ENCODE measurements at regions not wholly inside any gene's neighbourhood (a gene's known extent, or its start where the extent isn't known, plus 50 kb on each side); places are given as distances from the start of the nearest gene placed in this dataset.
"Not testable (repeated sequence)": the region's sequence is repeated elsewhere in the genome, so short reads cannot be mapped to it uniquely, and the experiment has no call there.

DNA sequence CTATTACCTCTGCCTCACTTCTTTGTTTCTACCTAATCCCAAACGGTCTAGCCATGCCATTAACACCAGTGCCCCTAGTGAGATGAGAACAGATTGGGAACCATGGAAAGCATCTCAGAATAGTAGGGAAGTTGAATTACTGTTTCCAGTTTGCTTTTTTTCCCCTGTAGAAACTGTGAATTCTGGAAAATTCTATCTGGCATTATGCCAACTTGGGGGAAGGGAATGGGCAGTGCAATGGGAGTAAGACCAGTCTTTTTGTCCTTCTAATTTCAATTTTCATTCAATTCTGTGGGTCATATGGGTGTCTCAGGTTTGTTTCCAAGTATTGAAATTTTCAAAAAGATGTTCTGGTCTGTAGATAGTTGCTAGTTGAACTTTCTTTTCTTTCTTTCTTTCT is 1666.1 kb downstream of the SLITRK1 start:
- DNase-seq (ENCODE audit: low read depth, low spot score) = no peak

DNA sequence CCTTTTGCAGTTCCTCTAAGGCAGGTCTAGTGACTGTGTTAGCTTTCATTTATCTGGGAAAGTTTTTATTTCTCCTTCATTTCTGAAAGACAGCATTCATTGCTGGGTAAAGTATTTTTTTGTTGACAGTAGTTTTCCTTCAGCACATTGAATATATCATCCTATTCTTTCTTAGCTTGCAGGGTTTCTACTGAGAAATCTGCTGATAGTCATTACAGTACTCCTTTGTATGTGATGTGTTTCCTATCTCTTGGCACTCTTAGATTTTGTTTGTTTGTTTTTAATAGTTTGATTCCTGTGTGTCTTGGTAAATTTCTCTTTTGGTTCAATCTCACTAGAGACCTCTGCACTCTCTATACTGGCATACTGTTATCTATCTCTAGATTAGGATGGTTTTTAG is 1667.9 kb downstream of the SLITRK1 start:
- no peak for DNase-seq (ENCODE audit: low read depth, low spot score)

DNA sequence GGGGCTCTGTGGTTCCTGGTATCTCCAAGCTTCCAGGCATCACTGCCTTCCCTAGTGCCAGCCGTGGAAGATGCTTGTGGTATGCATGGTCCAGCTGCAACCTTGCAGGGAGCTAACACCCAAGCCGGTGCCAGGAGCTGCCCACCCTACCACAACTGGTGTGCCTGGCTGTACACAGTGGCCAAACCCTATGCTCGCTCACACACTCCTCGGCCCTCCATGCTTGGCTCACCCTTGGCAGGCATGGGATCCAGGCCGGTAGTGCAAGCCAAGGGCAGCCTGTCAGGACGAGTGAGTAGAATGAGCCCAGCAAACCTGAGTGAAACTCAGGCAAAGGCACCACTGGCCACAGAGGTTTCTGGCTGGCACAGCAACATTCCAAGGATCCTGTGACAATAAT is 1676.0 kb downstream of the SLITRK1 start:
- DNase-seq (ENCODE audit: low read depth, low spot score) = no peak

DNA sequence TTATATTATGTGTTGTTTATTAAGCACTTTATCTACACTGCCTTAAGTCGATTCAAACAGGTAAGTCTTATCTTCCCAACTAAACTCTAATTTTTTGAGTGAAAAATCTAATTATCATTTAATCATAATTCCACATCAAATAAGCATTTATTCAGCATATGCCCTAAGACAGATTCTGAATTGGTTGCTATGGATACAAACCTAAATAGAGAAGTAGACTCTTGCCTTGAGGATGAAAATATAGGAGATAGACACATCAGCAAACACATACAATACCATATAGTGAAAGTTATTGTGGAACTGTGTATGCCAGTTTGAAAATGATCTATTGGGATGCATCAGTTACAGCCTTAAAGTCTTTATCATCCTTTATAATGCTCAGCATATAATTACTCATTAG is 1679.9 kb downstream of the SLITRK1 start:
- DNase-seq (ENCODE audit: low read depth, low spot score) = no peak

DNA sequence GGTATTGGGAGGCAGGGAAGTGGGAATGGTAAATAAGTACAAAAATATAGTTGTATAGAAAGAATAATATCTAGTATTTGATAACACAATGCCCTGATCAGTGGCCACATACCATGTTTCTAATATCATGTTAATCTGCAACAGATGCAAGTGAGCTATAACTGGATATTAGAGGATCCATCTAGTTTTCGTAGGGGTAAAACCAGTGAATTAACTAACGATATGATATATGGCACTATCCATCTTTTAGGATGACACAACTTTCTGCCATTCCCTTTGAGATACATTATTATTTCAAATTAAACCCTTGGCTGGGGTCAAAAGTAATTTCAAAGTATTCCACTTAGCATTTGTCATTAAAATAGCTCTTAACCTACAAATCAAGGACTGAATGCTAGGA is 1686.2 kb downstream of the SLITRK1 start:
- no peak for DNase-seq (ENCODE audit: low read depth, low spot score)

DNA sequence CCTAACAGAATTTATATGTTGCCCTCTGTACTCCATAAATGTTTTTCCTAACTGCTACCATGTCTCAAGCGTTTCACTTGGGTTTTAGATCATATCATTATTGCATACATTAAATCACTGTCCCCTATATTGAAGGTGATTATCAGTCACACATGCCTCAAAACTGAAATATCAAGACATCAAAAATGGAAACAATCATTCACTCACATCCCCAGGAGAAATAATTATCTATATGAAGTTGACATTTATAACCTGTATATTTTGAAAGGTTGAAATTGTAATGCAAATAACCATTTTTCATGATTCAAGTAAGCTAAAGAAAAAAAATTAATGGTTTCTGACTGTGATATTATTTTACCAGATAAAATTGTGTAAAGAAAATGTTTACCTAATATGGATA is 1695.0 kb downstream of the SLITRK1 start:
- no peak for DNase-seq (ENCODE audit: low read depth, low spot score)

DNA sequence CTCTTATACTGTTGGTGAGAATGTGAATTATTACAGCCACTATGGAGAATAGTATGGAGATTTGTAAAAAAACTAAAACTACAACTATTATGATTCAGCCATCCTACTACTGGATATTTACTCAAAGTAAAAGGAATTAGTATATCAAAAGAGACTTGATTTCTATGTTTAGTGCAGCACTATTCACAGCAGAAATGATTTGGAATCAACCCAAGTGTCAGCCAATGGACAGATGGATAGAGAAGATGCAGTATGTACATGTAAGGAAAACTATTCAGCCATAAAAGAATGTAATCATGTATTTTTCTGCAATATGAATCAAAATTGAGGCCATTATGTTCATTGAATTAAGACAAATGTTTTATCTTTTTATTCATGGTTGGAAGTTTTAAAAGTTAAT is 1705.5 kb downstream of the SLITRK1 start:
- DNase-seq (ENCODE audit: low read depth, low spot score) = no peak

DNA sequence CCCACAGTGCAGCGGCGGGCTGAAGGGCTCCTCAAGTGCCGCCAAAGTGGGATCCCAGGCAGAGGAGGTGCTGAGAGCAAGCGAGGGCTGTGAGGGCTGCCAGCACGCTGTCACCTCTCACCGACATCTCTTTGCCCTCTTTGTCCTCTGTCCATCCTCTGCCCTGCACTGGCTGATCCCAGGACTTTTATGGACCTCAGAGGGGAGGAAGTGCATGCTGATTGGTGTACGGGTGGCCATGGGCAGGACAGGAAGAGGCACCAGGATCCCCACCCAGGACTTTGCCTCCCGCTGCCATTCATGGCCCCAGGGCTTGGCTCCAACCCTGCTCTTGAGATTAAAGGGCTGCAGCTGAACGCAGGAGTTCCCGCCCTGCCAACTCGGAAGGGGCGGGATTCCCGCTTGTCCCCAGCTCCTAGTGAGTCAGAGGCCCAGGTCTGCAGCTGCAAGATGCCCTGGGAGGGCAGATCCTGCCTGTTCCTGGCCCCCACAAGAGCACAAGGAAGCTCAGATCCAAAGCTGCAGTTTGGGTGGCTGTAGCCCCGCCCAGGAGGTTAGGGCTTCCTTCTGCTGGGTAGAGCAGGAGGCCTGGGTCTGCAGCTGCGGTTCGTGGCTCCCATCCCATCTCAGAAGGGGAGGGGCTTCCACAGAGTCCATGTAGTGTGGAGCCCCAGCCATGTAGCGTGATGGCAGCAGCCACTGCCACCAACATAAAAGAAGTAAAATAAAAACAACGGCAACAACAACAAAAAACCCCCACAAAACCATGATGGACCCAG is 1716.7 kb downstream of the SLITRK1 start:
- no peak for DNase-seq (ENCODE audit: low read depth, low spot score)

DNA sequence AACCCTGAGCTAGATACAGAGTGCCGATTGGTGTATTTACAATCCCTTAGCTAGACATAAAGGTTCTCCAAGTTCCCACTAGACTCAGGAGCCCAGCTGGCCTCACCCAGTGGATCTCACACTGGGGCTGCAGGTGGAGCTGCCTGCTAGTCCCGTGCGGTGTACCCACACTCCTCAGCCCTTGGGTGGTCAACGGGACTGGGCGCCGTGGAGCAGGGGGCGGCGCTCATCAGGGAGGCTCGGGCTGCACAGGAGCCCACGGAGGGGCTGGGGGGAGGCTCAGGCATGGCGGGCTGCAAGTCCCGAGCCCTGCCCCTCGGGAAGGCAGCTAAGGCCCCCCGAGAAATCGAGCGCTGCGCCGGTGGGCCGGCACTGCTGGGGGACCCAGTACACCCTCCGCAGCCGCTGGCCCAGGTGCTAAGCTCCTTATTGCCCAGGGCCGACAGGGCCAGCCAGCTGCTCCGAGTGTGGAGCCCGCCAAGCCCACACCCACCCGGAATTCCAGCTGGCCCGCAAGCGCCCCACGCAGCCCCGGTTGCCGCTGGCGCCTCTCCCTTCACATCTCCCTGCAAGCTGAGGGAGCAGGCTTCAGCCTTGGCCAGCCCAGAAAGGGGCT is 1717.4 kb downstream of the SLITRK1 start:
- not testable (repeated sequence) for DNase-seq (ENCODE audit: low read depth, low spot score)

DNA sequence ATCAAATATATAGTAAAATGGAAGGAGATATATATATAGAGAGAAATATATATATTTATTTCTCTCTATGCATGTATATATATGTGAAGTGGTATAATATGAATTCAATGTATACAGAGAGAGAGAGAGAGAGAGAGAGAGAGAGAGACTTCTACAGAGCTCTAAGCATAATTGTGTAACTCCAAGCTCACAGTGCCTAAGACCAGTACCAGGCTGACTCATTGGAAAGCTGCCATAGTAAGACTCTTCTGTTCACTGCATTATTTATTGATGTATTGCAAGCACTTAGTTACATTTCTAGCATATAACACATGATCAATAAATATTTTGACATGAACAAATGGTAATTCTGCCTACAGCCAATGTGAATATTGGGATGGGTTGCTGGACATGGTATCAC is 1734.7 kb downstream of the SLITRK1 start:
- DNase-seq (ENCODE audit: low read depth, low spot score) = no peak

DNA sequence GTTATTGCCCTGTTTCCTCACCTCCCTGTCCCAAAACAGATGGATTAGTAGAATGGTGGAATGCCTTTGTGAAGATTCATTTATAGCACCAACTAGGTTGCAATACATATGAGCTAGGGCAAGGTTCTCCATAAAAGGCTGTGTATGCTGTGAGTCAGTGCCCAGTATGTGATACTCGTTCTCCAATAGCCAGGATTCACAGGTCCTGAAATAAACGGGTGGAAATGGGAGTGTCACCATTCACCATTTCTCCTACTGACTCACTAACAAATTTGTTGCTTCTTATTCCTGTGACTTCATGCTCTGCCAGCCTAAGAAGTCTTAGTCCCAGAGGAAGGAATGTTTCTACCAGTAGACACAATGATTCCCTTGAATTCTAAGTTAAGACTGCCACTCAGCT is 1745.4 kb downstream of the SLITRK1 start:
- no peak for DNase-seq (ENCODE audit: low read depth, low spot score)

DNA sequence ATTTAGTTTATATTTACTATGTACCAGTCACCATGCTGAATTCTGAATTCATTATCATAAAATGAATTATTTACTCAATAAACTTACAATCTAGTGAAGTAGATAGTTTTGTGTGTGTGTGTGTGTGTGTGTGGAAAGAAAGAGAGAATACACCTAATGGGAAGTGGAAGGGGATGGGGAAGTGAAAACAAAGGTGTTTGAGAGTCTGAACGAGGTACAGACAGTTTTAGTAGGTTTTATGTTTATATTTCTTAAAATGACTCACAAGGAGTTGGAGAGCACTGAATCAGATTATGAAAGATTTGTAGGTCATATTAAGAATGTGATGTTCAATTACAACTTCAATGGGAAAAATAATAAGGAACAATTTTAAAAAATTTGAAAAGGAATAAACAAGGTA is 1753.0 kb downstream of the SLITRK1 start:
- no peak for DNase-seq (ENCODE audit: low read depth, low spot score)

DNA sequence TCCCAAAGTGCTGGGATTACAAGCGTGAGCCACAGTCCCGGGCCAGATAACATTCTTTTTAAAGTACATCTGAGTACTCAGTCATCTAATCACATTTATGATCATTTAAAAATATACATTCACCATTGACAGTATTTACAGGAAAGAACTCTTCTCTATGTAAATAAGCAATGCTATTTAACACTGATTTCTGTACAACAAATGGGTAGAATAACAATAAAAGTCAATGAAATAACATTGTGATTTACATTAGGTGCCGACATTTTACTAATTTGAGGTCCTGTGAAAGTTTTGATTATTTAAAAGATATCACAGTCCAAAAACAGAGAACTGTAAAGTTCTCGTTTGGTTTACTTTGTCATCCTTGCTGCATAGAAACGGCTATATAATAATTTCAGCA is 1763.7 kb downstream of the SLITRK1 start:
- no peak for DNase-seq (ENCODE audit: low read depth, low spot score)

DNA sequence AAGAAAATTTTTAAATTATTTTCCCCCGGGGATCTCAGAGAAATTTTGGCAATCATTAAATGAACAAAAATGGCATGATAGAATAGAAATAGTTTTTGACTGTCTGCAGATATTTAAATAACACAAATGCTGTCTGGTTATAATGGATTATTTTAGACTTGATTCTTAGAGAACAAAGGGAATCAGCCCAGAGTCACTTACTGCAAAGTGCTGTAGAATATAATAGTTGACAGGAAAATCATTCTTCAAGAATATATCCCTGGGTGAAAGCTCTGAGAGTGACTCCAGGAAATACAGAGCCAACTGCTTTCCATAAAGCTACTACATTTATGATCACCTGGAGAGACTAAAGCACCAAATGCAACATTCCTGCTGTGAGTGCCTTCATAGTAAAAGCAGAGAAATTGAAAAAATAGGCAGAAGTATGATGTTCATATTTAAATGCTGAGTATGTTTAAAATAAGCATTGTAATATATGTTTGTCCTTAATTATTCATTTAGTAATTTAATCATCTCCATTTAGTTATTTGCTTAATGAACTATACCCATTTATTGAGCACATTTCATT is 1765.8 kb downstream of the SLITRK1 start:
- DNase-seq (ENCODE audit: low read depth, low spot score) = no peak

DNA sequence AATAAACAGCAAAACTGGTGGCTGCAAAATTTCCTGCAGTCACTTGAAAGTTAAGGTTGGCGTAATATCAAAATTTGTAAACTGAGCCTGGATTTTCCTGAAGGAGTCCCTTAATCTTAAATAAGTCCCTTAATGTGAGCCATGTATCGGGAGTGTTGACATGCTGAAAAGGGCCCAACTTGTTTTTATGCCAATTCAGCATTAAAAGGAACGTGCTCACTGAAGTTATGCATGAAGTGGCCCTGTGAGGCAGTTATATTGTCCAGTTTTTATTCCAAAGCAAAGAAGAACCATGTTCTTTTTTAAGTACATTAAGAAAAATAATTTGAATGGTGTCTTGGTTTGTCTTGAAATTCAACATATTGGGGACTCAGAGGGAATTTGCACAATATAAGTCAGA is 1766.9 kb downstream of the SLITRK1 start:
- DNase-seq (ENCODE audit: low read depth, low spot score) = no peak

DNA sequence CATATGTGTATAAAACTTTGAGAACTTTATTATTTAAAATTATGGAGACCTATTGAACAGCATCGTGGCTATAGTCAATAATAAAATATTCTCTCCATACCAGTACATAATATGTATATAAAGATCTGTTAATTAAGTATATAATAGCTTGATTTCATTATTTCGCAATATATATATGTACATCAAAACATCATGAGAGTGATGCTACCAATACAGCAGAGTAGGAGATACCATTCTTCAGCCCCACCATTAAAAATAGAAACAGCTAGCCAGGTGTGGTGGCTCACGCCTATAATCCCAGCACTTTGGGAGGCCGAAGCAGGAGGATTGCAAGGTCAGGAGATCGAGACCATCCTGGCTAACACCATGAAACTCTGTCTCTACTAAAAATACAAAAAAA is 1755.3 kb upstream of the SPRY2 start:
- no peak for DNase-seq (ENCODE audit: low read depth, low spot score)

DNA sequence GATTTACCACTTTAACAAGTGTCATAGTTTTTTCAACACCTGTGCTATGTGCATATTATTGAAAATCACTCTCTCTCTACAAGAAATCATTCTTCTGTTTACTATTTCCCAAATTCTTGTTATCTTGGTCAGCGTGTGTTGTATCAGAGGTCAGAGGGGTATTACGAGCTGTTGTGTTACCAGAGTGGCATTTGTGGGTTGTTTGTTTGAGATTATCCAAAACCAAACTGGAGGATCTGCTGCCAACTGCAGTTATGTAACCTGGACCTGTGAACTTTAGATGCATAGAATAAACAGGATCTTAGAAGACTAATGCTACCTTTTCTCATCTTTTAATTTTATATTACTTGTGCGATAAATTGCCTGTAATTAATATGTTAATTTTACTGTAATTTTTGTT is 1751.4 kb upstream of the SPRY2 start:
- no peak for DNase-seq (ENCODE audit: low read depth, low spot score)

DNA sequence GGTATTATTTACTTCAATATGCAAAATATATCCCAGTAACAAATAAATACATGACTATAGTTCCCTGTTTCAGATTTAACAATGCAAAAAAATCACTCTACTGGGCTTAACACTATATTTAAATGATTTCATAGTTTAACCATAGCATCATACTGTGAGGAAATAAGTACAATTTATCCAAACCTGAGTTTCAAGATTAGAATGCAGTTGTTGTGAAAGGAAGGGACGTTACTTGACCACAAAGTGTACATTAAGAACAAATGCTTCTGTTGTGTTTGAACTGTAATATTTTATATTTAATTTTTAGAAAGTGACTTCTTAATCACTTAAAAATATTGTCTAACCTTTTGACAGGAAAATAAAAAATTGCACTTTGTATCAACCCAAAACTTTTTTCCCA is 1747.9 kb upstream of the SPRY2 start:
- DNase-seq (ENCODE audit: low read depth, low spot score) = no peak

DNA sequence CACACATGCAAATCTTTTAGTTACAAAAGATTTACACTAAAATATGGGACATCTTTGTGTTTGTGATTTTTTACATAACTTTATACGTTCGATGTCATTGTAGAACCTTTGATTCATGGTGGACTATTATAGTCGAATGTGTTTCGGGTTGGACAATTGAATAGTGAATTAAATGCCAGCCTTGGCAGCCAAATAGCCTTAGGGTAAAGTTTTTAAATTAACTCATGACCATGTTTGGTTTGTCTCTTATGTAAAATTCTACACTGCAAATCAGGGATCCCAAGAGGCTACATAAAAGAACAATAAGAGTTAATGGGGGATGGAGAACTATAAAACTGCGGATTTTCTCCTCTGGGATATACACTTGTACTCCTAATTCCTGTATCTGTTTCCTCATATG is 1735.6 kb upstream of the SPRY2 start:
- no peak for DNase-seq (ENCODE audit: low read depth, low spot score)

DNA sequence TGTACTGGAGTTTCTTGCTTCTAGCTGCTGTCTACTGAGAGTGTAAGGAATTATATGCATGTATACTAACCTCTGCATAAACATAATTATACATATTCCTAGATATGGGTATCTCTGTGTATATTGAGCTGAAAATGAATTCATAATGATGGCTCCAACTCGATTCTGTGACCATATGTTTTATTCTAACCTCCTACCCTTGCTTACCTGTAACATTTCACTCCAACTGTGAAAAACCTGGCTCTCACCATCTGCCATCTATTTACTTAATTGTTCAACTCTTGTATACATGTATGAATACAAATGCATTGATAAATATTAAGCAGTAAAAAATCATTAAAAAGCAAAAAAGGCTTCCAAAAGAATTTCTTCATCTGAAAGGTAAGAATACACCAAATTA is 1729.5 kb upstream of the SPRY2 start:
- DNase-seq (ENCODE audit: low read depth, low spot score) = no peak

DNA sequence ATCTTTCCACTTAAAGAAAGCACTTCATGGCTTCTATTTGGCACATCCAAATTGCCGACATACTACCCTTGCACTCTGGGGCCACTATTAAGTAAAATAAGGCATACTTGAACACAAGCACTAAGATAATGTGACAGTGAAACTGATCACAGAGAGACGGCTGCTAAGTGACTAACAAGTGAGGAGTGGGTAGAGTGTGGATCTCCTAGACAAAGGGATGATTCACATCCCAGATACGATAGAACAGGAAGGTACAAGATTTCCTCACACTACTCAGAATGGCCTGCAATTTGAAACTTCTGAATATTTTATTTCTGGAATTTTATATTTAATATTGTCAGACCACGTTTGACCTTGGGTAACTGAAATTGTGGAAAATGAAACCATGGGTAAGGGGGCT is 1721.8 kb upstream of the SPRY2 start:
- no peak for DNase-seq (ENCODE audit: low read depth, low spot score)

DNA sequence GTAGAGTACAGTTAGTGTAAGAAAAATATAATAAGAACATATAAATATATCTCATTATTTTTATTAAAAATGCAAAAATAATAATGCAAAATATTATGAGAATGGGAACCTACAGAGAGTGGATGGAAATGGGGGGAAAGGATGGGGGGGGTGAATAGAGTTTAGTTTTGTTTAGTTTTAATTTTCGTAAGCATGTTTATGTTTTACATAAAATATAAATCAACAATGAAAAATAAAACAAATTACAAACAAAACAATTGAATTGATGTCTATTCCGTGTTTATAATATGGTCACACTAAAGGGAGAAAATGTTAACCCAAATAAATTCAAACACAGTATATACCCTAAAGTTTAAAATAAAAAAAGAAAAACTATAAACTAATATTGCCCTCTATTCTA is 1717.4 kb upstream of the SPRY2 start:
- DNase-seq (ENCODE audit: low read depth, low spot score) = no peak

DNA sequence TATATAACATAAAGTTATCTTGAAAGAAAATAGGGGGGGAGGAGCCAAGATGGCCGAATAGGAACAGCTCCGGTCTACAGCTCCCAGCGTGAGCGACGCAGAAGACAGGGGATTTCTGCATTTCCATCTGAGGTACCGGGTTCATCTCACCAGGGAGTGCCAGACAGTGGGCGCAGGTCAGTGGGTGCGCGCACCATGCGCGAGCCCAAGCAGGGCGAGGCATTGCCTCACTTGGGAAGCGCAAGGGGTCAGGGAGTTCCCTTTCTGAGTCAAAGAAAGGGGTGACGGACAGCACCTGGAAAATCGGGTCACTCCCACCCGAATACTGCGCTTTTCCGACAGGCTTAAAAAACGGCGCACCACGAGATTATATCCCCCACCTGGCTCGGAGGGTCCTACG is 1704.4 kb upstream of the SPRY2 start:
- DNase-seq (ENCODE audit: low read depth, low spot score) = not testable (repeated sequence)
